LNCaP clone FGC (cell line): ENCODE measurements at regions not wholly inside any gene's neighbourhood (a gene's known extent, or its start where the extent isn't known, plus 50 kb on each side); places are given as distances from the start of the nearest gene placed in this dataset.
"Not testable (repeated sequence)": the region's sequence is repeated elsewhere in the genome, so short reads cannot be mapped to it uniquely, and the experiment has no call there.

ENCODE experiments used
- DNase-seq: peaks from one replicate; pipeline ENCODE4 v3.0.0-alpha.2; 2011; ENCODE audit warnings: low read depth
- H3K4me3 ChIP-seq: 2 replicates; pipeline ENCODE4 v1.5.1; 2011; ENCODE audit warnings: mild to moderate bottlenecking, low read depth, low read length, control low read depth
- CTCF ChIP-seq: IDR thresholded peaks from 2 replicates; pipeline ENCODE4 v1.5.1; 2012; ENCODE audit warnings: mild to moderate bottlenecking; ENCODE audit not compliant: control insufficient read depth, insufficient read depth; ENCODE audit errors: extremely low read depth

GRCh38 chr3:187491371-187491770 lies 123.2 kb downstream of the RTP4 start:
- H3K4me3 ChIP-seq: no peak overlapping the region
- DNase-seq: no peak
- no peak for TF ChIP-seq CTCF

GRCh38 chr3:187490366-187490765 lies 122.2 kb downstream of the RTP4 start:
- no peak for TF ChIP-seq CTCF
- H3K4me3 ChIP-seq: no peak overlapping the region
- no peak for DNase-seq

- H3K4me3 ChIP-seq: no peak overlapping the region
- TF ChIP-seq CTCF: no peak
- no peak for DNase-seq
Measured at GRCh38 chr3:187484547-187485295, 116.5 kb downstream of the RTP4 start.

- no peak overlapping the region for H3K4me3 ChIP-seq
- no peak for DNase-seq
- no peak for TF ChIP-seq CTCF
Measured at GRCh38 chr3:187481426-187481825, 113.2 kb downstream of the RTP4 start.

GRCh38 chr3:187475613-187476012 lies 107.4 kb downstream of the RTP4 start:
- not testable (repeated sequence) for DNase-seq

GRCh38 chr3:187473778-187474406 lies 105.7 kb downstream of the RTP4 start:
- TF ChIP-seq CTCF: no peak
- DNase-seq: no peak
- no peak overlapping the region for H3K4me3 ChIP-seq

More at GRCh38 chr3:187475613-187476012, 107.4 kb downstream of the RTP4 start:
- not testable (repeated sequence) for H3K4me3 ChIP-seq

- H3K4me3 ChIP-seq, DNase-seq: not testable (repeated sequence)
Measured at GRCh38 chr3:187466306-187466705, 98.1 kb downstream of the RTP4 start.

GRCh38 chr3:187465503-187465902 lies 97.3 kb downstream of the RTP4 start:
- DNase-seq: no peak
- TF ChIP-seq CTCF: no peak
- H3K4me3 ChIP-seq: no peak overlapping the region
